CD4-positive, alpha-beta T cell treated with Interleukin-17A for 4 hours (primary cell): ENCODE measurements at regions not wholly inside any gene's neighbourhood (a gene's known extent, or its start where the extent isn't known, plus 50 kb on each side); places are given as distances from the start of the nearest gene placed in this dataset.

ENCODE experiments used
- DNase-seq: peaks from one replicate; pipeline ENCODE4 v3.0.0-alpha.2; 2020; ENCODE audit warnings: mixed read lengths

- no peak for DNase-seq
These were observed 79.7 kb downstream of the VMA21 start for GRCh38 chrX:151476604-151477303.

- no peak for DNase-seq
These were observed 81.1 kb downstream of the VMA21 start for GRCh38 chrX:151478058-151478457.

GRCh38 chrX:151488677-151489076 is 74.8 kb upstream of the PASD1 start:
- DNase-seq, result peak; percentile 9

- DNase-seq, result no peak
These were observed 57.7 kb upstream of the PASD1 start for GRCh38 chrX:151505796-151506195.

GRCh38 chrX:151510203-151510602 is 53.3 kb upstream of the PASD1 start:
- DNase-seq, result no peak

GRCh38 chrX:151513472-151513871 is 50.0 kb upstream of the PASD1 start:
- DNase-seq, result no peak
